ENCODE measurements at regions not wholly inside any gene's neighbourhood (a gene's known extent, or its start where the extent isn't known, plus 50 kb on each side); places are given as distances from the start of the nearest gene placed in this dataset.
"Not testable (repeated sequence)": the region's sequence is repeated elsewhere in the genome, so short reads cannot be mapped to it uniquely, and the experiment has no call there.

- TF ChIP-seq CTCF (IDR thresholded peaks at IDR 0.05) (no peak), YY1 (IDR thresholded peaks at IDR 0.05; ENCODE audit: low read depth) (no peak)
Observed at GRCh38 chrX:131693359-131693758, 149.5 kb downstream of the OR13H1 start (continued).

GRCh38 chrX:131696989-131697388, 153.1 kb downstream of the OR13H1 start:
- H3K9ac ChIP-seq; H2AFZ ChIP-seq (ENCODE audit: low read depth); H3K36me3 ChIP-seq (replicated peaks in 1 of 2; ENCODE audit: control insufficient read depth in 1 of 2, insufficient read depth in 2 of 2, low read length in 1 of 2); H3K4me1 ChIP-seq (ENCODE audit: control insufficient read depth in 1 of 2, insufficient read depth in 2 of 2, low read depth in 1 of 2, low read length in 1 of 2); H3K4me2 ChIP-seq; H3K9me3 ChIP-seq; CTCF ChIA-PET; DNase-seq; H3K27ac ChIP-seq (ENCODE audit: low read depth in 2 of 2, low read length in 1 of 2); H3F3A ChIP-seq (replicated peaks; ENCODE audit: insufficient read depth); H3K4me3 ChIP-seq (ENCODE audit: low read depth in 2 of 2, low read length in 1 of 2); H3K9me2 ChIP-seq; H3K79me2 ChIP-seq (ENCODE audit: insufficient read depth); H4K20me1 ChIP-seq (ENCODE audit: insufficient read depth); POLR2A ChIA-PET; H3K27me3 ChIP-seq (ENCODE audit: insufficient read depth): not testable (repeated sequence)
- WGBS (ENCODE audit: low lambda C conversion rate) = 29% methylated on average over 3 of the region's 3 CpGs

- no peaks in the 10 kb centered on the region for H3K27me3 ChIP-seq (ENCODE audit: insufficient read depth)
- 72% methylated on average over 6 of the region's 6 CpGs for WGBS (ENCODE audit: low lambda C conversion rate)
- no peaks in the 10 kb centered on the region for H3K36me3 ChIP-seq (replicated peaks in 1 of 2; ENCODE audit: control insufficient read depth in 1 of 2, insufficient read depth in 2 of 2, low read length in 1 of 2)
- no peaks in the 10 kb centered on the region for H3K9me2 ChIP-seq
- H3K4me1 ChIP-seq (ENCODE audit: control insufficient read depth in 1 of 2, insufficient read depth in 2 of 2, low read depth in 1 of 2, low read length in 1 of 2) = no peaks in the 10 kb centered on the region
- H3F3A ChIP-seq (replicated peaks; ENCODE audit: insufficient read depth) = no peaks in the 10 kb centered on the region
- TF ChIP-seq POLR2AphosphoS5 (IDR thresholded peaks at IDR 0.05; ENCODE audit: low read depth, low read length) (no peak), EZH2phosphoT487 (IDR thresholded peaks at IDR 0.05; ENCODE audit: borderline replicate concordance, low read depth) (no peak), JUND (IDR thresholded peaks at IDR 0.05) (no peak), EP300 (IDR thresholded peaks at IDR 0.05; ENCODE audit: borderline replicate concordance in 1 of 2, low read depth in 1 of 2, low read length in 1 of 2) (no peak), YY1 (IDR thresholded peaks at IDR 0.05; ENCODE audit: low read depth) (no peak)
- ChIA-PET POLR2A (no interaction called here), CTCF (interaction anchor here (2.5 kb wide), 1 partner anchor 38 kb away, joined by 6 read pairs; no protein-coding TSS in a partner anchor)
- peak overlapping the region; percentile 83 for H2AFZ ChIP-seq (ENCODE audit: low read depth)
- no peaks in the 10 kb centered on the region for H4K20me1 ChIP-seq (ENCODE audit: insufficient read depth)
- peak overlapping the region; percentile 87 for H3K4me2 ChIP-seq
- no peak for DNase-seq
- H3K4me3 ChIP-seq (ENCODE audit: low read depth in 2 of 2, low read length in 1 of 2) = peak overlapping the region; percentile 55 to 69; a peak in 3 of 4 replicates
- H3K79me2 ChIP-seq (ENCODE audit: insufficient read depth) = no peaks in the 10 kb centered on the region
- H3K9ac ChIP-seq = no peak overlapping the region
- no peaks in the 10 kb centered on the region for H3K9me3 ChIP-seq
- H3K27ac ChIP-seq (ENCODE audit: low read depth in 2 of 2, low read length in 1 of 2) = no peak overlapping the region; a peak in 1 of 4 replicates
Observed at GRCh38 chrX:131703646-131704045, 159.8 kb downstream of the OR13H1 start.

- H3K9ac ChIP-seq = peak overlapping the region; percentile 29; the same call in 1 of the 2 replicates
- ChIA-PET CTCF (interaction anchor here (0.8 to 2.5 kb wide), 3 partner anchors 12 to 37 kb away, joined by 3 to 6 read pairs (median 3); no protein-coding TSS in a partner anchor), POLR2A (no interaction called here)
- H3K27me3 ChIP-seq (ENCODE audit: insufficient read depth) = no peaks in the 10 kb centered on the region
- peak overlapping the region; percentile 55 to 69 for H3K4me3 ChIP-seq (ENCODE audit: low read depth in 2 of 2, low read length in 1 of 2)
- H4K20me1 ChIP-seq (ENCODE audit: insufficient read depth) = no peaks in the 10 kb centered on the region
- no peaks in the 10 kb centered on the region for H3K4me1 ChIP-seq (ENCODE audit: control insufficient read depth in 1 of 2, insufficient read depth in 2 of 2, low read depth in 1 of 2, low read length in 1 of 2)
- peak overlapping the region in 1 of 2 experiments; percentile 58; a peak in 2 of 4 replicates for H3K27ac ChIP-seq (ENCODE audit: low read depth in 2 of 2, low read length in 1 of 2)
- H2AFZ ChIP-seq (ENCODE audit: low read depth) = peak overlapping the region; percentile 83
- H3K36me3 ChIP-seq (replicated peaks in 1 of 2; ENCODE audit: control insufficient read depth in 1 of 2, insufficient read depth in 2 of 2, low read length in 1 of 2) = no peaks in the 10 kb centered on the region
- no peaks in the 10 kb centered on the region for H3K9me3 ChIP-seq
- peak; percentile 64 for DNase-seq
- H3K9me2 ChIP-seq = no peaks in the 10 kb centered on the region
- 30% methylated on average over 13 of the region's 17 CpGs for WGBS (ENCODE audit: low lambda C conversion rate)
- no peaks in the 10 kb centered on the region for H3K79me2 ChIP-seq (ENCODE audit: insufficient read depth)
- H3K4me2 ChIP-seq = peak overlapping the region; percentile 87
- no peaks in the 10 kb centered on the region for H3F3A ChIP-seq (replicated peaks; ENCODE audit: insufficient read depth)
- TF ChIP-seq PBX3 (IDR thresholded peaks at IDR 0.05) = no peak
- peak; percentile 86 for TF ChIP-seq RAD21 (IDR thresholded peaks at IDR 0.05; ENCODE audit: low read length)
- TF ChIP-seq YY1 (IDR thresholded peaks at IDR 0.05; ENCODE audit: low read depth) = peak; percentile 87
- 0 out of 2 replicates have a peak, but pooled peaks have one; percentile 38 for TF ChIP-seq MAX (IDR thresholded peaks at IDR 0.05; ENCODE audit: low read depth)
- TF ChIP-seq NRF1 (IDR thresholded peaks at IDR 0.05; ENCODE audit: low read depth, low read length) = no peak
- TF ChIP-seq JUND (IDR thresholded peaks at IDR 0.05) = 0 out of 2 replicates have a peak, but pooled peaks have one; percentile 15
- no peak for TF ChIP-seq FOXM1 (IDR thresholded peaks at IDR 0.05; ENCODE audit: low read depth)
- TF ChIP-seq ELF1 (IDR thresholded peaks at IDR 0.05) = peak; percentile 34; the same call in 1 of the 2 replicates
- peak; percentile 24; the same call in 1 of the 2 replicates for TF ChIP-seq GABPA (IDR thresholded peaks at IDR 0.05; ENCODE audit: low read depth)
- no peak for TF ChIP-seq CHD2 (IDR thresholded peaks at IDR 0.05; ENCODE audit: low read length, partially characterized antibody)
- TF ChIP-seq TCF12 (IDR thresholded peaks at IDR 0.05) = peak; percentile 40; the same call in 1 of the 2 replicates
- TF ChIP-seq NFIC (IDR thresholded peaks at IDR 0.05; ENCODE audit: borderline replicate concordance) = no peak; the same call in 1 of the 2 replicates
- TF ChIP-seq USF2 (IDR thresholded peaks at IDR 0.05; ENCODE audit: borderline replicate concordance, low read depth, low read length) = no peak
- TF ChIP-seq EP300 (IDR thresholded peaks at IDR 0.05; ENCODE audit: borderline replicate concordance in 1 of 2, low read depth in 1 of 2, low read length in 1 of 2) = peak; percentile 32 to 53; a peak in 2 of 4 replicates
Observed at GRCh38 chrX:131704136-131704695, 160.3 kb downstream of the OR13H1 start.

All from SK-N-SH (cell line).